Left hindlimb (tissue), 1 donor: ENCODE measurements at regions not wholly inside any gene's neighbourhood (a gene's known extent, or its start where the extent isn't known, plus 50 kb on each side); places are given as distances from the start of the nearest gene placed in this dataset.

Experiments used
- DNase-seq: peaks from one replicate; pipeline ENCODE4 v3.0.0-alpha.2; 2018

DNA sequence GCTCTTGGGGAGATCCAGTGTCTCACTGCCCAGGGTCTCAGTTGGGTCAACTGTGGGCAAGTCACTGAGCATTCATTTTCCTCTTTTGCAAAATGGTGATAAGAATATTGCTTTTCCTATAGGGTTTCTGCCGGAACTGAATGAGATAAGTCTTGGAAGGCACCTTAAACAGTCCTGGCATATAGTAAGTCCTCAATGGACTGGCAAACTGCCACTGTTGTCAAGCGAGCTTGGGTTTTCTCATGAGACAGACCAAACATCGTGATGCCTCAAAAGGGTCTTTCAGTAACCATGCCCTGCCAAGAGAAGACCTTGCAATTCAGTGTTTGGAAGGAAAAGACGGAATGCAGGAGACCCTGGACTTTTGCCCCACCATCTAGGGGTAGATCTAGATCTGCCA is 251.5 kb downstream of the WDR11 start:
- no peak for DNase-seq

DNA sequence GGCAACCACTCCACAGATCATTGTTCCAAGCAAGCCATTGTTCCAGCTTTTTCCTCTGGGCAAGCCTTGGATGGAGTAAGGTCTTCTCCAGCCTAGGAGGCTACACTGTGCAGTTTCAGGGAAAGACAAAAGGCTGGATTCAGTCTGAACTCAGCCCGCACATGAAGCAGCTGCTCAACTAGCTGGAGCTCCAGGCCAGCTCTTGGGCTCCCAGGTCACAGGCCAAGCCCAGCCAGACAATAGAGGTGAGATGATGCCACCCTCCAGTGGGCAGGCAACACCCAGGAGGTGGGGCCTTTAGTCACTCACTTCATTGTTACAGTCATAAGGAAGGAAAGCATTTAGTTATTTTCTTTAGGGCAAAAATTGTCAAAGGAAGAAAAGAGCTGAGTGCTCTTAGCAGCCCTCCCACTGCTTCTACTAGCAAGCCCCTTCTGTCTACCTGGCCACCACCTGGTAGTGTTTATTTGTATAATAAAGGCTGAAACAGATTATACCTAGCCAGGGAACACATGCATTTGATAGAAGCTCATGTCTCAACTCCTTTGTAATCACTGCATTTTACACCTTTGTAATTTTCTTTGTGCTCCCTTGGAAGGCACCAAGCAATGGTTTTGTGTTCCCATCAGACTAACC is 253.4 kb downstream of the WDR11 start:
- no peak for DNase-seq

DNA sequence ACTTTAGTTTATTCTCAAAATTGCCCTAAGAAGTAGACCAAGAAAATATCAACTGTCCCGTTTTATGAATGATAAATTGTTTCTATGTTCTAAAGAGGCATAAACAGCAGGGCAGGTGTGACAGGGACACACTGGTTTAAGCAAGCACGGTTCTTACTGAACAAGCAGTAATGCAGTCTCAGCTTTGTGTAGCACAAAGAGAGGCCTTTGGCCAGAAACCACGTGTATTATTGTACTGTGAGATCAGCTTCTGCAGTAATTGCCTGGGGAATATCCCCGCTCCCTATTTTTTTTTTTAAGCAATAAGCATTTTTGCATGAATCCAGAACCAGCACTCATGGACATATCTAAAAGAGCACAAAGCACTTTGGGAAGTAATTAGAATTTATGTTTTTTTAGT is 255.4 kb downstream of the WDR11 start:
- DNase-seq, result no peak

DNA sequence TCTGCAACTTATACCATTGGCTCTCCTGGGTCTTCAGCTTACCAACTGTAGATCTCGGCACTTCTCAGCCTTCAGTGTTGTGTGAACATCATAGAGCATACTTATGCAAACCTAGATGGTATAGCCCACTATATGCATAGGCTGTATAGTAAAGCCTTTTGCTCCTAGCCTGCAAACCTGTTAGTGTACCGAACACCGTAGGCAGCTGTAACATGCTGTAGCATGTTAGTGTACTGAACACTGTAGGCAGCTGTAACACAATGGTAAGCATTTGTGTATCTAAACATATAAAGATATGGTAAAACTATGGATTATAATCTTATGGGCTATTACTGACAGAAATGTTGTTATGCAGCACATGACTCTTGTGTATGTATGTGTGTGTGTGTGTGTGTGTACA is 256.9 kb downstream of the WDR11 start:
- no peak for DNase-seq

DNA sequence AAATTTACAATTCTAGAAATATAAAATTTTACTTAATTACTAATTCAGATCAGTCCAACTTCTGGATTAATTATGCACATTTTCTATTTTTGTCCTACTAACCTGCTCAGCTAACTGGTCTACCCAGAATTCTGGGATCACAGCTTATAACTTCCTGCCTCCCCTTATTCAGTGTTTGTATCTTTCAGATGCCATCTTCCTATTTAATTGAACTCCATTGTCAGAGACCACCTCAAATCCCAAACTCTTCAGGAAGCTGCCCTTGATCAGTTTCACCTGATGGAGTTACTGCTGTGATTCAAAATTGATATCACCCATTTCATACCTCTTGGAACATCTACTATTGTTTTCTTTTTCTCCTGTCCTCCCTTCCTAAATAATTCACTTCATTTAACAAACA is 259.2 kb downstream of the WDR11 start:
- DNase-seq, result no peak

DNA sequence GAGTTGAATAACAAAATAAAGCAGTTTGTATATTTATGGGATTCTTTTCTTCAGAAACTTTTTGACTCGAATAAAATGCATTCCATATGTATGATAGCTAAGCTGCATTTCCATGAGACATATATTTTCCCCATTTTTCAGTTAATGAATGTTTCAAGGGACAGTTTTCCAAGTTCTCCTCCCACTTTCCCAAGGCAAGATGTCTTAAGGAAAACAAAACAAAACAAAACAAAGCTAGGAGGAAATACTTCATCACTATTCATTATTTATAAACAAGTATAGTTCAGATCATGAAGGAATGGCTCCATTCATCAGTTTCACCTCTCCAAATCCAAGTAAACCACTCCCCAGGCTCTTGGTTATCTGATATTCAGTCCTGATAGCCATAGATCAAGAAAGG is 261.0 kb downstream of the WDR11 start:
- DNase-seq, result no peak

DNA sequence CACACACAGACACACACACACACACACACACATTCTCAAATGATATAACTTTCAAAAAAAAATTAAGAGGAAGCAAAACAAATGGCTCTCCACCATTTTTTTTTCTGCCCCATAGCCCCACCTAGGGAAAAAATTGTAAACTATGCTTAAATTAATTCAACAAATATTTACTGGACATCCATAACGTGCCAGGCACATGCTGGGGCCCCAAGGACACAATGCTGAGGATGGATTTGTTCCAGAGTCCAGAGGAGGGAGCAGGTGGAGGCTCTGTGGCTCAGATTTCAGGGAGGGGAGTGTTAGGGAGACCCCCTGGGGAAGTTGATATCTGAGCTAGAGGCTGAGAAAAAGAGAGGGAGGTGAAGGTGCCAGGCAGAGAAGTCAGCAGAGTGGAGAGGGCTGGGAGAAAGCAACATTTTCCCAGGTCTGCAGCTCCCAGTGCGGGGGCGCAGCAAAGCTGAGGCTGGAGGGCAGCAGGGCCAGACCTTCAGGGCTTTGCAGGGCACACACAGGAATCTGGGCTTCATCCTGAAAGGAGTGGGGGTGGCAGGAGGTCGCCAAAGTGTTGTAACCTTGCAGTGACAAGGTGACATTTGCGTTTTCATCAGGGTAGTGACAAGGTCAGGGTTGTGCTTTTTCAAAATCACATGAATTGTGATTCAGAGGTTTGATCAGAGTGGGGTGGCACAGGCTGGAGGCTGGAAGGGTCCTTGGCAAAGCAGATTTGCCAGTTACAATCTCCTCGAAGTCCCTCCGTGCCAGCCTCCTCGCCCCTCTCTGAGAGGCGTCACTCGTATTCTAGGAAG is 261.6 kb downstream of the WDR11 start:
- DNase-seq, result no peak

DNA sequence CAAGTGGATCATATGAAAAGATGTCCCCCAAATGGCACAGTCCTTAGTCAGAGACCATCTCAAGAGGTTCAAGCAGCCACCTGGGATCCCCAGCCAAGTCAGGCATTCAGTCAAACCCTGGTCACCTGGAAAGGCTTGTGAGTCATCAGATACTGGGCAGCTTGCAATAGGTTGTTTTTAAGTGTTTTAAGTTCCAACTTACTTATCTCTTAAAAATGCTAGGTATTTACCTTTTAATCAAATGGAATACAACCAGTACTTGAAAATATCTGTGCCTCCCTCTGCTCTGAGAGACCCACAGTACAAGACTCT is 262.2 kb downstream of the WDR11 start:
- no peak for DNase-seq

DNA sequence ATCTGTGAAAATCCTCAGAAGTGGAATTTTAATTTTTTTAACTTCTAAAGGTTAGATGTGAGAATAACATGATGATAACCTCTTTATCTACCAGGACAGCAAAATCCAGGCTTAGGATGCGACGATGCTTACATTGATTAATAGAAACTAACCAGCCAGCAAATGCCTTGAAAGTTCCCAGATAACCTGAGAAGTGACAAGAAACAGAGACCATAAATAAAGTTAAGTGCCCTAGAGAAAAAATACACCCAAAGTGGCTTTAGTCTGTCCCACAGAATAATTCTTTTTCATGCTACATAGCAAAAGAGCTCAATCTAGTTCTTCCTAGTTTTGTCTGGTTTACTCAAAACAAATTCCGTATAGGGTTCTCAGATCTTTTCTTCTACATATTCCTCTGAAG is 262.7 kb downstream of the WDR11 start:
- DNase-seq, result no peak

DNA sequence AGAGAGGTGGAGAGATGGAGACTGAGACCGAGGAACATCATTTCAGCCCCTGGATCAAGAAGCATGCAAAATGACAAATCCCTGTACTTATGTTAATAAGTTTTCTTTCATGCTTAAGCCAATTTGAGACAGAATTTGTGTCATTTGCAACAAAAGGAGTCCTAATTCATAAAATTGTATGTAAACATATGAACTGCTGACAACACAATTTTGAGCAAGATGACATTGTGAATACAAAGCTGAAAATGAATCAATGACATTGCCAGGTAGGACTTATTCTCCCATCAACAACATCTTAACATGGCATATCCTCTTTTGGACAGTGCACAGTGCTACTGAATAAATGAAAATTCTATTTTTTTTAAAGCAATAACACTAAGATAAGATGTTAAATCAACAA is 264.0 kb downstream of the WDR11 start:
- no peak for DNase-seq

DNA sequence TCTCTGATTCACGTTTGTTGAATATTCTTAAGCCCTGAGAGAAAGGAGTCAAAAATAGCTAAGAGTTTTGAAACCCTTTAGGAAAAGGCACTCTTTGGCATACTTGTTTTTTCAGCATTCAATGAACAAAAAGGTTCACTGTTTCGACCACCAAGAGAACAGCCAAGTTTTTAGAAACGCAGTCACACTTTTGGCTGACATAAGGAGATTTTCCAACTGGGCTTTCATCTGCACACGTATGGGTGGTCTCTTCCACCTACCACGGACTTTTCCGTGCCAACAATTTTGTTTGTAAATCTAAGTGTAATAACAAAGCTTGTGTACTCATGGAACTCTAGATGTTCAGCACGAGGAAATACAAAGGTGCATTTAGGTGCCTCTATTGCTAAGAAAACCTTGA is 270.3 kb downstream of the WDR11 start:
- no peak for DNase-seq

DNA sequence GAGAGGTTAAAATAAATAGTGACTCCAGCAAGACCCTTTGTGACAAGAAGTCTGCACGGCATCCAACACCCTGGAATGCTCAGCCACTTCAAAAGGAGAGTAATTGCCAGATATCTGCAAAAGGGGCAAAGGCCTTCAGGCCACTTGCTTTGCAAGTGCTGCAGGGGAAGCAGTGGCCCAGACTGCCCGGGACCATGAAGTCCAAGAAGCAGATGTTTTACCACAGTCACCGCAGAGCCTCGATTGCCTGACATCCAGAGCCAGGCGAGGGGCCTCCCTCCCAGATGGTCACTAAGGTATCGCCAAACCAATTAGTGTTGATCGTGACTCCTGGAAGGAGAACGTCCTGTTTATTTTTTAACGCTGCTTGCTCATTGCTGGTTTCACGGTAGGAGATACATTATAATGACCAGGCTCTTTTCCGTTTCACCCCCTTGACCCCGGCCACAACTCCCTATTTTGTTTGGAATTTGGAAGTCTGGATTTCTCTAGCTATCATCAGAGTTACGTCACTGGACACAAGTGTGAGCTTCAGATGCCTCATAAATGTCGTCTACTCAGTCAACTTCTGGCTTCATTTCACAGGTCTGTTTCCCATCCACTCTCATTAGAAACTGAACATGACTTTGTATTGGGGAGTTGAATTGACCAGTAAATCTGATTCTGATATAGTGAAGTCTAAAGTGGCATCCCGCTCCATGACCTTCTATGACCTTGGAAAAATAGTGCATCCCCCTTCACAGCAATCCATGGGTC is 276.2 kb downstream of the WDR11 start:
- DNase-seq, result no peak

DNA sequence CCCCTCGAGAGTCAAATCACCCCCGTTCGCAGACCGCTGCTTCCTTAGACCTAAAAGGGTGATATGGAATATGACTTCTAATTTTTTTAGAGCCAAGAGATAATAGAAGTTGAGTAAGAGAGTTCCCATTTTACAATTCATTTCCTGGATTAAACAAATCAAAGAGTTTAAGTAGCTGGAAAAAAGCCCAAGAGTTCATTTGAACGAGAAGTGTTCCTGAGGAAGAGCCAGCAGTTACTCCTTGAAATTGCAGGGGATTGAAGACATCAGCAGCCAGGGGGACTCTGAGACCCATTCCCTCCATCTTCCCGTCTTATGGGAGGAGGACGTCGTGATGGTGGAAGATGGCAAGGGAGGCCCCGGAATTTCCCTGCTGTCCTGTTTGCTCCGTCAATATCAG is 277.0 kb downstream of the WDR11 start:
- DNase-seq, result no peak

DNA sequence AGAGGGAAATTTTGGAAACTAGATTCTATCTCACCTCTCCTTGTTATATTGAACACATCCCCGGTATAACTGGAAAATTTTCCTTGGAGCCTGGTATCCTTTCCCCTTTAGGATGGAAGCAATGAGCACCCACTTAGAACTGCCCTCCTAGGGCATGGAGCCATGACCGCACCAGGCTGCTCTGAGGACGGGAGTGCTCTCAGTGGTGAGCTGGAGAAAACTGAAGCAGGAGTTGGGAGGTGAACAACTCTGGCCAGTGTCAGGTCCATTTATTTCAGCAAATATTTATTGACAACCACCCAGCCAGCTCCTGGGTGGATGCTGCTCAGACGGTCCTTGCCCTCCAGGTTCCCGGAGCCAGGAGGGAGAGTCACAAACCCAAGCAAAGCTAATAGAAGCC is 278.1 kb downstream of the WDR11 start:
- DNase-seq, result no peak

DNA sequence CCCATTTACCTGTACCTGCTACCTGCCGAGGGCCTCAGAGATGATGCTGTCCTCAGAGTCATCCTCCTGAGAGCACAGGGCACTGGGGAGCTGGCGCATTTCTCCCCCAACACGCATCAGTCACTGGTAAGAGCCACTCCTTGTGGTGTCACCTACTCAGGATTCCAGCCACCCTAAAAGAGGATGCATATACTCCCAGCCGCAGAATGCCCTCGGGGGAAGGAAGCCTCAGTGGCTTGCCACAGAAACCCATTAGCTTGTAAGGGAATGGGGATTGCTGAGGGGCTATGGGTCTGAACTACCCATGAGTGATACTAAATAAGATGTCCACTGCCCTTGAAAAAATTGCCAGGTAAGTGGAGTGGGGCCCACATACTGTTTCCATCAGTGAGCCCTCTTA is 279.2 kb downstream of the WDR11 start:
- no peak for DNase-seq

DNA sequence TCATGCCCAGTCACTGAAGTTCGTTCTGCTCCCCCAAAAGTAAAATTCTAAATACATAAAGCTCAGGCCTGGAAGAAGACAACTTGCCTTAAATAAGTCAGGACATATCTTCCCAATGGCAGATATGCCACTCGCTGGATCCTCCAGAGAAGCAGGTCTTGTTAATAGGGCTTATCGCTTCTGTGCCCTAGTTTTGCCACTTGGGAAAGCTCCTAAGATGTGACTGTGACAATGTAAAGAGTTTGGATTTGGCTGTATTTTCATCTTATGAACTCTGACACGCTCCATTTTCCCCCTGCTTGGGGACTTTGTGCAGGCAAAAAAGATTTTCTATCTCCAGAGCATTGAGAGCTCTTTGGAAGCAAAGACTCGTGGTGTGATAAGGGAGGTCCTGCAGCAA is 279.9 kb downstream of the WDR11 start:
- DNase-seq, result no peak

DNA sequence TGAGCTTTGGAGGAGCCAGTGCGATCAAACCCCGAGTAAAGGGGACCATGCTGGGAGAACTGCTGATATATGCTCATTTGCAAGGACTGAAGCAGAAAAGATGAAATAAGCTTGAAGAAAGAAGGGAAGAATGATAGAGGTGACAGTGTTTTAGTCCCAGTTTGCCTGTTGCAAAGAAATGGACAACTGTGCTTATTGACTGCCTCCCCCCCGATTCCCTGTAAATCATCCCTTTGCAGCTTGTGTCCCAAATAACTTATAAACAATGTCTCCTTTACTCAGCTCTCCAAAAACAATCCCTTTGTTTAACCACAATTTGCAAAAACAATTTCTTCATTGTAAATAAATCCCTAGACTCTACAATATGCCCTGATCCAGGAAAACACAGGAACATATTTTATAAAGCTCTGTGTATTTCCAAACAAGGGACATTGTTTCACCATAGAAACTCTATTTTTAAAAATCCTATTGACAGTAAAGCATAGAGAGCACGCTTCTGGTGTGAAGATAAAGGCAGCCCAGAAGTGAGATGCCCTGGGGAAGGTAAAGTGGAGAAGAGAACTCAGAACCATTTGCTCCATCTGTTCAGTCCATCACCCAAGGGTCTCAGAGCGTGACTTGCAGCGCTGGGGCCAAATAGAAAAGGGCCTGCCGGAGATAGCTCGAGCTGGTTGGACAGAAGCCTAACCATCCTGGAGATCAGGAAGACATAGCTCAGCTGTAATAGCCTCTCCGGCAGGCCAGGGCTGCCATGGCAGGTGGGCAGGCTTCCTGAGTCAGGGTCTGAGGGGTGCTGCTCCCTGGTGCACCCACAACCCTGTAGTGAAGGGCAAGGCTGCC is 280.5 kb downstream of the WDR11 start:
- DNase-seq, result no peak

DNA sequence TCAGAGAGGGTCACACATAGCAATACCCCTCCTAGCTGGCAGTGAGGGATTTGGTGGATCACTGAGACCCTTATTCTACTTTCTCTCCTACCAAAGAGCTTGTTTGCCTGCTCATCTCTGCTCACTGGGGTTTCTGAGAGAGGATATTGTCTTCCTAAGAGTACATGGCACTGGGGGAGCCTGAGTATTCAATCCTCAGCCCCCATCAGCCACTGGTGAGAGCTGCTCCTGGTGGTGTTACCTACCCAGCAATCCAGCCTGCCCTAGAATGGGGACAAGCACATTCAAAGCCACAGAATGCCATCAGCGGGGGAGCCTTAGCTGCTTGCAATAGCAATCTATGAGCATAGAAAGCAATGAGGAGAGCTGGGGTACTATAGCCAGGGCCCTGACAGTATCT is 281.1 kb downstream of the WDR11 start:
- DNase-seq, result no peak

DNA sequence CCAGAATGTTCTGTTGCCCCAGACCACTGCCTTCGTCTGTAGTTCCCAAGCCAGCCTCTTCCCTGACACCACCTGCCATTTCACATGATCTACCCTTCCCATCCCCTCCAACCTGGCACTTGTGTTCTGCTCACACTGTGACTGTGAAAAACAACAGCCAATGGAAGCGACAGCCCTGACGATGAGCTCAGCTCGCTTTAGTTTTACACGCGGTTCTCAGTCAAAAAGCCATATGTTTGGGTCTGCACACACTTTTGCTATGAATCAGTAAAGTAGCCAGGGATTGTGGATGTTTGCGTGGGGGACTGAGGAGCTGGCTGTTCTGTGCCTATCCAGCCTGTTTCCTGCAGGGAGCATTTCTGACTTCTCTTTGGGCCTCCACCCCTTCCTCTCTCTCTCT is 282.7 kb downstream of the WDR11 start:
- no peak for DNase-seq

DNA sequence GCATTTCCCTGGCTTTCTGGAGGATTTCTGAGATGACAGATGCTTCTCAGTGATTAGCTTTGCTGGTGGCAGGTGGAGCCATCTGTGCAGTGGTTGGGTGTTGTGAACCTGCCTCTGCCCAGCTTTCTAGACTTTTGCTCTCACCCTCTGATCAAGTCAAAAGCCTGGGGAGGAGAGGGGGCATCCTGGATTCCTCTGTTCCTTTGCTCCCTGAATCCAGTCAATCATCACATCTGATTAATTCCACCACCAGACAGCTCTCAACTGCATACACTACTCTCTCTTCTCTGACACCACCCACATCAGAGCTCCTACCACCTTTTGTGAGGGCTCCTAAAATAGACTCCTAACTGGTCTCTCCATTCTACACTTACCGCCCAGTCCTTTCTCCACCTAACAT is 283.5 kb downstream of the WDR11 start:
- DNase-seq, result no peak

DNA sequence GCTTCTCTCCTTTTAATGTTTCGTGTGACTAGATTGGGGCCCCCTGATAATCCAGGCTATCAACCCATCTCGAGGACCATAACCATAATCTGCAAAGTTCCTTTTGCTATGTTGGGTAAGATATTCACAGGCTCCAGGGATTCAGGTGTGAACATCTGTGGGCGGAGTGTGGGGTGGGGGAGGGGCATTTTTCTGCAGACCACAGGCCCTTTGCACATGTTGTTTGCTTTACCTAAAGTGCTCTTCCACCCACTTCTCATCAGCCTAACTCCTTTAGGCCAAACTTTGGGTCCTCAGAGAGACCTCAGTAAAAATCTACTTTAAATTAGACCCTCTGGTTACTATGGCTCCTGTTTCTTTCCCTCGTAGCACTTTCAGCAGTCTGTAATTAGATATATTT is 284.4 kb downstream of the WDR11 start:
- DNase-seq, result no peak

DNA sequence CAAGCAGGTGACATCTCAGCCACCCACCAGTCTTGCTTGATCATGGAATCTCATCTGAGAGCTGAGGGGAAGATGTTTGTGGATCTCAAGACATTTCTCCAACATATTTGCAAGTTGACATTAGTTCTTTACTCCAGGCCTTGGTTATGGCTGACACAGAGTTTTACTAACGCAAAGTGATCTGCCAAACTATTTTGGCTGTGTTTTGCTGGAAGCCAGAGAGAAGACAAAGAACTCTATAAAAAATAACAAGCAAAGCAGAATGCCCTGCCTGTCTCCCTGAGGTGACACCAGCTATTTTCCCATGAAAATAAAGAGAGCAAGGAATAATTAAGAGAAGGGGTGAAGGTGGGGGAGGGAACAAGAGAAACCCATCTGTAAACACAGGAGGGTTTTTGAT is 286.4 kb downstream of the WDR11 start:
- DNase-seq, result no peak

DNA sequence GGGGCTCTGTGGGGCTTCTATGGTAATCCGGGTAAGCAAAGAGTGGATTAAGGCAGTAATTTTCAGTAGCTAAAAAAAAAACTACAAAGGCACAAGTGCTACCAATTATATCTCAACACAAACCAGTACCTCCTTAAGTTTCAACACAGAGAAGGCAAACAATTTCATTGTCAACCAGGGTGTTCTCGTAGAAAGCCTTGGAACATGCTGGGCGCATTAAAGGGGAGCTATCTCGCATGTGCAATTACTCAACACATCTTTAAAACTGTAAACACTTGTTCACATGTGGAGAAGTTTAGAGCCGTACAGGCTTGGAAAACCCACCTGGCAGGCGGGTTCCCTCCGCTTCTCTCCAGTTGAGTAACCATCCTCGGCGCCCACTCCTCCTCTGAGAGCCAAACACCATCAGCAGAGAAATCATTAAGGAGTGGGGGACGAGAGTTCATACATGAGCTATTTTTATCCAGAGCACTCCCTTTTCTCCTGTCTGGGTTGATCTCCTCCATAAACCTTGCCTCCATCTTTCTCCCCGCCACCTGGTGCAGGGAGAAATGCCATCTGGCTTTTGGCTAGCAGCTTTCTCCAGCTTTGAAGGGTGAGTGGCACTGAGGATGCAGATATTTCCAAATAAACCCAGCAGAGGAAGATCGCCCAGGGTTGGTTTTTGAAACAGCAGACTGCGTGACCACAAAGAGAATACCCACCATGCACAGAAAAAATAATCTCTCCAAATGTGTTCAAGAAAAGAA is 287.1 kb downstream of the WDR11 start:
- no peak for DNase-seq
